AG04450 (cell line): ENCODE measurements at regions not wholly inside any gene's neighbourhood (a gene's known extent, or its start where the extent isn't known, plus 50 kb on each side); places are given as distances from the start of the nearest gene placed in this dataset.

Source experiments
- CTCF ChIA-PET: fragments of 300-600, 350-600 bp; formaldehyde crosslinking; extraction: SDS; loops from one replicate; lab custom pipeline; 2022; ENCODE audit warnings: antibody characterized with exemption, inconsistent platforms; lab: Charles Lee
- POLR2A ChIA-PET: fragments of 350-600 bp; formaldehyde crosslinking; extraction: SDS; loops from one replicate; lab custom pipeline; 2021; ENCODE audit warnings: antibody characterized with exemption, inconsistent platforms; lab: Yijun Ruan, JAX
- DNase-seq: peaks from one replicate; pipeline ENCODE4 v3.0.0-alpha.2; 2011; ENCODE audit warnings: low read depth, low spot score
- H3K27ac ChIP-seq: one replicate; pipeline ENCODE4 v1.5.1; 2012; ENCODE audit warnings: low read depth, low read length, control low read depth
- H3K27me3 ChIP-seq: one replicate; pipeline ENCODE4 v1.6.0; 2012; ENCODE audit warnings: low read length; ENCODE audit not compliant: control insufficient read depth, insufficient read depth
- H3K4me3 ChIP-seq: 2 replicates; pipeline ENCODE4 v1.5.1; 2011; ENCODE audit warnings: mild to moderate bottlenecking, low read depth, low read length, control low read depth
- H3K9me3 ChIP-seq: 2 replicates; pipeline ENCODE4 v1.5.1; 2012; ENCODE audit warnings: low read length; ENCODE audit not compliant: control insufficient read depth, insufficient read depth
- CTCF ChIP-seq: IDR thresholded peaks from 2 replicates; pipeline ENCODE4 v1.5.1; 2011; ENCODE audit warnings: low read depth, low read length, control low read depth, inconsistent platforms

DNA sequence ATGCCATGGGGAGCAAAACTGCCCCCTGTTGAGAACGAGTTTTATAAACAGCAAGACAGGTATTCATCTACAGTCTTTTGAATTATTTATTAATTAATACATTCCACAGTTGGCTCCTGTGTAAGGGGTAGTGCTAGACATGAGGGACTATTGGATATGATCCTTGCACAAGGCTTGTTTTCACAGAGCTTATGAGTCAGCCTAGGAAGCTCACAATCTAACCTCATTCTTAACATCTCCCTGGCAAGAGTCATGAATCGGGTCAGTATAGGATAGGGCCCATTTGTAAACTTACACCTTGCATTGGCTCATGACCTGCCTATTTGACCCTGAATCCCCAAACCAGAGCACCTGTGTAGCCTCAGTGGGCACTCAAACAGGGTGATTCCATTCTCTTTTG is 209.1 kb upstream of the HCCS start:
- CTCF ChIA-PET, result no interaction called here
- Histone ChIP-seq H3K27me3 (no peaks in the 10 kb centered on the region), H3K27ac (no peak overlapping the region), H3K9me3 (no peaks in the 10 kb centered on the region), H3K4me3 (no peak overlapping the region)
- TF ChIP-seq CTCF, result no peak
- no peak for DNase-seq
- POLR2A ChIA-PET, result no interaction called here

GRCh38 chrX:10903523-10903922 is 207.6 kb upstream of the HCCS start:
- no peak for DNase-seq
- no peaks in the 10 kb centered on the region for H3K9me3 ChIP-seq
- ChIA-PET POLR2A (no interaction called here), CTCF (no interaction called here)
- H3K27ac ChIP-seq, result no peak overlapping the region
- no peak overlapping the region for H3K4me3 ChIP-seq
- TF ChIP-seq CTCF, result no peak
- no peaks in the 10 kb centered on the region for H3K27me3 ChIP-seq

GRCh38 chrX:10904220-10904619 is 206.9 kb upstream of the HCCS start:
- TF ChIP-seq CTCF, result no peak
- DNase-seq, result no peak
- ChIA-PET CTCF (no interaction called here), POLR2A (no interaction called here)
- Histone ChIP-seq H3K27me3 (no peaks in the 10 kb centered on the region), H3K9me3 (no peaks in the 10 kb centered on the region), H3K27ac (no peak overlapping the region), H3K4me3 (no peak overlapping the region)

DNA sequence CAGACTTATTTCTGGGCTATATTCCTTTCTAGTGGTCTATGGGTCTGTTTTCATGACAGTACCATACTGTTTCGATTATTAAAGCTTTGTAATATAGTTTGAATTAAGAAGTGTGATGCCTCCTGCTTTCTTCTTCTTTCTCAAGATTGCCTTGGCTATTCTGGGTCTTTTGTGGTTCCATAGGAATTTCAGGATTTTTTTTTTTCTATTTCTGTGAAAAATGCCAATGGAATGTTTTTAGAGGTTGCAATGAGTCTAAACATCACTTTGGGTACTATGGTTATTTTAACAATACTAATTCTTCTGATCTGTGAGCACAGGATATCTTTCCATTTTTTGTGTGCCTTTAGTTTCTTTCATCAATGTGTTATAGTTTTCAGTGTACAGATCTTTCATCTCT is 204.3 kb upstream of the HCCS start:
- CTCF ChIA-PET, result no interaction called here
- no peak for TF ChIP-seq CTCF
- DNase-seq, result no peak
- Histone ChIP-seq H3K4me3 (no peak overlapping the region), H3K27ac (no peak overlapping the region), H3K9me3 (no peaks in the 10 kb centered on the region), H3K27me3 (no peaks in the 10 kb centered on the region)
- POLR2A ChIA-PET, result no interaction called here

GRCh38 chrX:10922159-10922558 is 189.0 kb upstream of the HCCS start:
- Histone ChIP-seq H3K9me3 (no peaks in the 10 kb centered on the region), H3K27me3 (no peaks in the 10 kb centered on the region), H3K4me3 (no peak overlapping the region), H3K27ac (no peak overlapping the region)
- CTCF ChIA-PET, result interaction anchor here (0.5 kb wide), 1 partner anchor 9 kb away, joined by 3 read pairs; no protein-coding TSS in a partner anchor
- DNase-seq, result peak; percentile 43
- no peak for TF ChIP-seq CTCF
- POLR2A ChIA-PET, result no interaction called here
